Activated CD4-positive, CD25-positive, alpha-beta regulatory T cell treated with anti-CD3 and anti-CD28 coated beads, Interleukin-2, amount 50 U/mL, for 16 hours (primary cell): ENCODE measurements at regions not wholly inside any gene's neighbourhood (a gene's known extent, or its start where the extent isn't known, plus 50 kb on each side); places are given as distances from the start of the nearest gene placed in this dataset.
"Not testable (repeated sequence)": the region's sequence is repeated elsewhere in the genome, so short reads cannot be mapped to it uniquely, and the experiment has no call there.

ENCODE experiments used
- DNase-seq: peaks from one replicate; pipeline ENCODE4 v3.0.0-alpha.2; 2020; ENCODE audit warnings: low read depth, low spot score

GRCh38 chr14:22200977-22201605 lies 387.9 kb downstream of the DAD1 start:
- DNase-seq: no peak

- not testable (repeated sequence) for DNase-seq
These were observed 388.9 kb downstream of the DAD1 start for GRCh38 chr14:22200131-22200530.

- no peak for DNase-seq
These were observed 394.4 kb downstream of the DAD1 start for GRCh38 chr14:22194664-22195063.

GRCh38 chr14:22190411-22191191 lies 398.4 kb downstream of the DAD1 start:
- DNase-seq: no peak

- no peak for DNase-seq
These were observed 399.1 kb downstream of the DAD1 start for GRCh38 chr14:22189881-22190280.

- DNase-seq: no peak
These were observed 400.7 kb downstream of the DAD1 start for GRCh38 chr14:22188318-22188717.

- no peak for DNase-seq
These were observed 403.2 kb downstream of the DAD1 start for GRCh38 chr14:22185789-22186188.

- no peak for DNase-seq
These were observed 403.8 kb downstream of the DAD1 start for GRCh38 chr14:22185191-22185590.

- no peak for DNase-seq
These were observed 404.2 kb downstream of the DAD1 start for GRCh38 chr14:22184830-22185168.

GRCh38 chr14:22184157-22184829 lies 404.7 kb downstream of the DAD1 start:
- DNase-seq: no peak

- no peak for DNase-seq
These were observed 409.0 kb downstream of the DAD1 start for GRCh38 chr14:22180045-22180444.

- no peak for DNase-seq
These were observed 409.8 kb downstream of the DAD1 start for GRCh38 chr14:22179190-22179589.

GRCh38 chr14:22178333-22178839 lies 410.6 kb downstream of the DAD1 start:
- DNase-seq: no peak

GRCh38 chr14:22177870-22178269 lies 411.2 kb downstream of the DAD1 start:
- no peak for DNase-seq

- no peak for DNase-seq
These were observed 412.1 kb downstream of the DAD1 start for GRCh38 chr14:22176957-22177356.

GRCh38 chr14:22175278-22175558 lies 413.8 kb downstream of the DAD1 start:
- DNase-seq: not testable (repeated sequence)

GRCh38 chr14:22174412-22175277 lies 414.4 kb downstream of the DAD1 start:
- no peak for DNase-seq

- DNase-seq: no peak
These were observed 420.7 kb downstream of the DAD1 start for GRCh38 chr14:22168092-22168955.

GRCh38 chr14:22164616-22165015 lies 424.4 kb downstream of the DAD1 start:
- no peak for DNase-seq

GRCh38 chr14:22163051-22163450 lies 426.0 kb downstream of the DAD1 start:
- DNase-seq: no peak

- no peak for DNase-seq
These were observed 429.1 kb downstream of the DAD1 start for GRCh38 chr14:22159957-22160356.
